ENCODE measurements at regions not wholly inside any gene's neighbourhood (a gene's known extent, or its start where the extent isn't known, plus 50 kb on each side); places are given as distances from the start of the nearest gene placed in this dataset.

GRCh38 chr12:13584541-13584940 is 388.0 kb downstream of the EMP1 start:
- TF ChIP-seq POLR2A (IDR thresholded peaks at IDR 0.05) (no peak), CTCF (IDR thresholded peaks at IDR 0.05) (no peak), POLR2AphosphoS5 (IDR thresholded peaks at IDR 0.05) (no peak), EP300 (IDR thresholded peaks at IDR 0.05) (no peak)
